HUES48 (cell line): ENCODE measurements at regions not wholly inside any gene's neighbourhood (a gene's known extent, or its start where the extent isn't known, plus 50 kb on each side); places are given as distances from the start of the nearest gene placed in this dataset.
"Not testable (repeated sequence)": the region's sequence is repeated elsewhere in the genome, so short reads cannot be mapped to it uniquely, and the experiment has no call there.

Experiments used
- H3K27ac ChIP-seq: one replicate; pipeline ENCODE4 v1.7.0; 2013; ENCODE audit warnings: low read depth, low read length, inconsistent platforms
- H3K27me3 ChIP-seq: 2 replicates; pipeline ENCODE4 v1.6.1; 2013; ENCODE audit warnings: mild to moderate bottlenecking, low read length; ENCODE audit not compliant: control insufficient read depth, insufficient read depth
- H3K36me3 ChIP-seq: 2 replicates; pipeline ENCODE4 v1.6.1; 2013; ENCODE audit warnings: low read length; ENCODE audit not compliant: control insufficient read depth, insufficient read depth
- H3K4me1 ChIP-seq: 2 replicates; pipeline ENCODE4 v1.6.1; 2013; ENCODE audit warnings: mild to moderate bottlenecking, low read length; ENCODE audit not compliant: control insufficient read depth, insufficient read depth
- H3K4me3 ChIP-seq: 2 replicates; pipeline ENCODE4 v1.5.1; 2013; ENCODE audit warnings: mild to moderate bottlenecking, low read depth, low read length
- H3K9ac ChIP-seq: 2 replicates; pipeline ENCODE4 v1.6.1; 2013; ENCODE audit warnings: mild to moderate bottlenecking, low read depth, low read length, moderate library complexity
- H3K9me3 ChIP-seq: 2 replicates; pipeline ENCODE4 v1.6.1; 2013; ENCODE audit warnings: low read length; ENCODE audit not compliant: control insufficient read depth, insufficient read depth

DNA sequence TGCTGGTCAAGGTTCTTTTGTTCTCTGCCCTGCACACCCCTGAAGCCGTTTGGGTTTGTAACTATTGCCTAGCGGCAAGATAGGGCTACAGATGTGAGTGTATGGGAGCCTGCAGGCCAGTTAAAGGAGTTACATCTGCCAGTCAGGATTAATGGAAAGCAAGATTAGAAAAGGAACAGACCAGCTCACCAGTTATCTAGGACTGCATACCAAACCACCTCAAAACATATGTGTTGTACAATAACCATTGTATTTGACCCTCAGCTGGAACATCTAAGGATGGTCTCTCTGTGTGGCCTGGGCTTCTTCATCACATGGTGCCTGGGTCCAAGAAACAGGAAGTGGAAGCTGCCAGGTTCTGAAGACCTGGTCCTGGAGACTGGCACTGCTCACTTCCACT lies 52.5 kb upstream of the FBXO28 start:
- Histone ChIP-seq H3K27me3 (no peaks in the 10 kb centered on the region), H3K9ac (no peak overlapping the region), H3K4me3 (no peak overlapping the region), H3K4me1 (peaks cover 11% of the 10 kb centered on the region), H3K27ac (no peak overlapping the region), H3K9me3 (no peaks in the 10 kb centered on the region), H3K36me3 (no peaks in the 10 kb centered on the region)

DNA sequence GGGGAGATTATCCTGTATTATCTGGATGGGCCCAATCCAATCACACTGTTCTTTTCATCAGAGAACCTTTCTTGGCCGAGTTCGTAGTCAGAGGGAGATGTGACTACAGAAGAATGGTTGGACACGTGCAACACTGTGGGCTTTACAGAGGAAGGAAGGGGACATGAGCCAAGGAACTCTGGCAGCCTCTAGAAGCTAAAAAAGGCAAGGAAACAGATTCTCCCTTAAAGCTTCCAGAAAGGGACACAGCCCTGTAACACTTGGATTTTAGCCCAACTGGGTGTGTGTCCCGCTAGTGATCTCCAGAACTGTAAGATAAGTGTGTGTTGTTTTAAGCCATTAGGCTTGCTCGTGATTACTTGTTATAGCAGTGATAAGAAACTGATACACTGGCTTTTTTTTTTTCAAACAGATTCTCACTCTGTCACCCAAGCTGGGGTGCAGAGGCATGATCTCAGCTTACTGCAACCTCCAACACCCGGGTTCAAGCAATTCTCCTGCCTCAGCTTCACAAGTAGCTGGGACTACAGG lies 53.9 kb upstream of the FBXO28 start:
- no peak overlapping the region for H3K4me3 ChIP-seq
- H3K27ac ChIP-seq = no peak overlapping the region
- H3K36me3 ChIP-seq = no peaks in the 10 kb centered on the region
- no peak overlapping the region for H3K9ac ChIP-seq
- peaks cover 11% of the 10 kb centered on the region for H3K4me1 ChIP-seq
- no peaks in the 10 kb centered on the region for H3K27me3 ChIP-seq
- H3K9me3 ChIP-seq = no peaks in the 10 kb centered on the region

DNA sequence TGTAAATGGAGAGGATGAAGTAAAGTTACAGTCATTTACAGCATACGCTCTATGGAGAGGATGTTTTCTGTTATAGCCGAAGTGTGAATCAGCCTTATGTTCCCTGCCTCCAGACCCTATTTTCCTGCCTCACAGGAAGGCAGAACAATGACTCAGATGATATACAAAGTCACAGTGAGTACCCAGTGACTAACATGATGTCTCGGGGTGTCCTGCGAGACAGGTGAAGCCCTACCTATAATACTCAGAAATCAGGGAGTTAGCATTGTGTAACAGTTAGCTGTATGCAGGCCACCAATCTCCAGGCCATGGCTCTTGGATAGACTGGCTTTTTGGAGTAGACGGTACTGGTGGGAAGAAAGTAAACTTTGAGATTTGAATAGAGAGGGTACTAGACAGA lies 55.6 kb upstream of the FBXO28 start:
- Histone ChIP-seq H3K4me3 (no peak overlapping the region), H3K27me3 (no peaks in the 10 kb centered on the region), H3K9ac (no peak overlapping the region), H3K27ac (no peak overlapping the region), H3K36me3 (no peaks in the 10 kb centered on the region), H3K4me1 (no peaks in the 10 kb centered on the region), H3K9me3 (no peaks in the 10 kb centered on the region; the same call in 1 of the 2 replicates)

DNA sequence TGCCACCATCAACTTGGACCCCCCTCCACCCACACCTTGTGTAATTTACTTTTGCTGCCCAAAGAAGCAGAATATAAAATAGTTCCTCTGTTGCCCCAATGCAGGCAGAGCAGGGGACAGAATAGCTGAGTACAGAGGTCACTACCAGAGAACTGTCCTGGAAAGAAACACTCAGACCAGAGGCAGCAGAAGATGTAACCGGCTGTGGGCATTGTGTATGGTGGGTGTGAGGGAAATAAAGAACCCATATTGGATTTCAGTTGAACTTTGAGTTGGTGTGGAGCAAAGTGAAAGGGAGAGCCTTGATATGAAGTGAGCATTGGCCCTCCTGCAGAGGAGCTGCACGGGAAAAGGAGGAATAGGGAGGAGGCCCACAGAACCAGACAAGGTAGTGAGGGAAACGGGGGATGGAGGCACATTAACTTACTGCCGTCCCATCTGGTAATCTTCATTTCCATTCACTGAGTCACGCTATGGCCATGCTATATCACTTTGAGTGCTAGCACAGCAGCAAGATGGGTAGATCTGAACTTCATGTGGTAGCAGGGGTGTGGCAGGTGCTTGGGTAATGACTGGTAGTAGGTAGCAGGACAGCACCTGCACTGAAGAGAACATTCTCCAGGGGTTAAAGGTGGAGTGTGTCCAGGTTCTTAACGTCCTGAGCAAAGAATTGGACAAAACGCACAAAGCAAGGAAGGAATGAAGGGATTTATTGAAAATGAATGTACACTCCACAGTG lies 56.3 kb upstream of the FBXO28 start:
- H3K27me3 ChIP-seq = no peaks in the 10 kb centered on the region
- no peak overlapping the region for H3K9ac ChIP-seq
- H3K36me3 ChIP-seq = no peaks in the 10 kb centered on the region
- H3K4me1 ChIP-seq = no peaks in the 10 kb centered on the region
- H3K27ac ChIP-seq = no peak overlapping the region
- H3K4me3 ChIP-seq = no peak overlapping the region
- no peaks in the 10 kb centered on the region; the same call in 1 of the 2 replicates for H3K9me3 ChIP-seq

DNA sequence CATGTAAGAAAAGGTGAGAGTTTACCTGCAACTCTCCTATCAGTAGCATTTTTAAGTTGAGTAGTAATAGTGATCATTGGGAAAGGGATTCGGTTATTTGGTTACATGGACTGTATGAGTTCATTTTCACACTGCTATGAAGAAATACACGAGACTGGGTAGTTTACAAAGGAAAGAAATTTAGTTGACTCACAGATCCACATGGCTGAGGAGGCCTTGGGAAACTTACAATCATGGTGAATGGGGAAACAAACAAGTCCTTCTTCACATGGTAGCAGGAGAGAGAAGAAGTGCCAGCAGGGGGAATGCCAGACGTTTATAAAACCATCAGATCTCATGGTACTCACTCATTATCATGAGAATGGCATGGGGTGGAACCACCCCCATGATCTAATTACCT lies 59.3 kb upstream of the FBXO28 start:
- Histone ChIP-seq H3K36me3 (no peaks in the 10 kb centered on the region), H3K9ac (no peak overlapping the region), H3K4me3 (no peak overlapping the region), H3K27ac (no peak overlapping the region), H3K27me3 (no peaks in the 10 kb centered on the region), H3K4me1 (peaks cover 4% of the 10 kb centered on the region; the same call in 1 of the 2 replicates), H3K9me3 (no peaks in the 10 kb centered on the region; the same call in 1 of the 2 replicates)

DNA sequence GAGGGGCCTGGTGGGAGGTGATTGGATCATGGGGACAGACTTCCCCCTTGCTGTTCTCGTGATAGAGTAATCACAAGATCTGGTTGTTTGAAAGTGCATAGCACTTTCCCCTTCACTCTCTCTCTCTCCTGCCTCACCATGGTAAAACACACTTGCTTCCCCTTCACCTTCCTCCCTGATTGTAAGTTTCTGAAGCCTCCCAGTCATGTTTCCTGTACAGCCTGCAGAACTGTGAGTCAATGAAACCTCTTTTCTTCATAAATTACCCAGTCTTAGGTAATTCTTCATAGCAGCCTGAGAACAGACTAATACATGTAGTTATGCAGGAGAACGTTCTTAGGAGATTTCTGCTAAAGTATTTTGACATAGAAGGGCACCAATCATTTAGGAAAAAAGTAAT lies 59.9 kb upstream of the FBXO28 start:
- Histone ChIP-seq H3K4me1 (peaks cover 4% of the 10 kb centered on the region; the same call in 1 of the 2 replicates), H3K27me3 (no peaks in the 10 kb centered on the region), H3K36me3 (no peaks in the 10 kb centered on the region), H3K27ac (no peak overlapping the region), H3K4me3 (no peak overlapping the region), H3K9me3 (no peaks in the 10 kb centered on the region; the same call in 1 of the 2 replicates), H3K9ac (no peak overlapping the region)

DNA sequence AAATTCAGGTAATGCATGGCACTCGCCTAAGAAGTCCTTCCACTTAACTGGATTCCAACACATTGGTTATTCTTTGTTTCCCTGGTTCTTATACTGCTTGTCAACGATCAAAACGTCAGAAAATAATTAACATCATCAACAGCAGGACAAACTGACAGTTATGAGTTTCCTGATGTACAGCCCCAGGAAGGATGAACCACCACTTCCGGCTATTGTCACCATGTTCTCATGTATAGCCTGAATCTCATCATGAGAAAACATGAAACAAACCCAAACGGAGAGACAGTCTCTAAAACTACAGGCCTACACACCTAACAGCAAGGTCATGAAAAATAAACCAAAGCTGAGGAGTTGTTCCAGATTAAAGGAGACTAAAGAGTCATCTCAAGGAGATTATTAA lies 60.5 kb upstream of the FBXO28 start:
- Histone ChIP-seq H3K9ac (no peak overlapping the region), H3K9me3 (no peaks in the 10 kb centered on the region; the same call in 1 of the 2 replicates), H3K4me3 (no peak overlapping the region), H3K4me1 (peaks cover 4% of the 10 kb centered on the region; the same call in 1 of the 2 replicates), H3K27me3 (no peaks in the 10 kb centered on the region), H3K27ac (no peak overlapping the region), H3K36me3 (no peaks in the 10 kb centered on the region)

DNA sequence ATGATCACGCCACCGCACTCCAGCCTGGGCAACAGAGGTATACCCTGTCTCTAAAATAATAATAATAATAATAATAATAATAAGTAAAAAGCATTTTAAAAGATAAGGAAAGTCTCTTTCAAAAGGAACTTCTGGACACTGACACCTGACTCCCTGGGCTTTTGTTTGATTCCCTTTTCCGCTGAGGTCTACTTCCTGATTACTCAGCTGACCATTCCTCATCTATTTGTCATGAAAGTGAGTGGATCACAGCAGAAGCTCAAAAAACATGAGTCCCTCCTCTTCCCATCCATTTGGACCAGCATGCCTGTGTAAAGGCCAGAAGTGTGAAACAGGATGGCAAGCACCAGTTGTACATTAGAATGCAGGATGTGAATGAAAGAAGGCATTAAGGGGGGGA lies 61.1 kb upstream of the FBXO28 start:
- Histone ChIP-seq H3K27ac (no peak overlapping the region), H3K9me3 (no peaks in the 10 kb centered on the region; the same call in 1 of the 2 replicates), H3K36me3 (no peaks in the 10 kb centered on the region), H3K4me3 (no peak overlapping the region), H3K27me3 (no peaks in the 10 kb centered on the region), H3K4me1 (peaks cover 4% of the 10 kb centered on the region; the same call in 1 of the 2 replicates), H3K9ac (no peak overlapping the region)

DNA sequence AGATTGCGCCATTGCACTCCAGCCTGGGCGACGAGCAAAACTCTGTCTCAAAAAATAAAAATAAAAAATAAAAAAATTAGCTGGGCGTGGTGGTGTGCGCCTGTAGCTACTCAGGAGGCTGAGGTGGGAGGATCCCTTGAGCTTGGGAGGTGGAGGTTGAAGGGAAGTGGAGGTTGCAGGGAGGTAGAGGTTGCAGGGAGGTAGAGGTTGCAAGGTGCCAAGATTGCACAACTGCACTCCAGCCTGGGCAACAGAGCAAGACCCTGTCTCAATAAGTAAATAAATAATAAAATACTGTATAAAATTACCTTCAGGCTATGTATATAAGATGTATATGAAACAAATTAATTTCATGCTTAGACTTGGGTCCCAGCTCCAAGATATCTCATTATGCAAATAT lies 62.1 kb upstream of the FBXO28 start:
- H3K9me3 ChIP-seq, H3K36me3 ChIP-seq, H3K27ac ChIP-seq, H3K9ac ChIP-seq, H3K27me3 ChIP-seq, H3K4me1 ChIP-seq, H3K4me3 ChIP-seq: not testable (repeated sequence)

DNA sequence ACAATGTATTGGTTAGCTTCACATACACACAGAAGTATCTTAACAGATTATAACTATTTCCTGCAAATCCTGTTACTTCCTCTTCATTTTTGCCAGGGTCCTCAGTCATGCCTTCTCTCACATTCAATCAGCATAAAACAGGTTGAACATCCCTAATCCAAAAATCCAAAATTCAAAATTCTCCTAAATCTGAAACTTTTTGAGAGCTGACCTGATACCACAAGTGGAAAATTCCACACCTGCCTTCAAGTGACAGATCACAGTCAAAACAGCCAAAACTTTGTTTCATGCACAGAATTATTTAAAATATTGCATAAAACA lies 62.9 kb upstream of the FBXO28 start:
- no peak overlapping the region for H3K4me3 ChIP-seq
- no peaks in the 10 kb centered on the region for H3K36me3 ChIP-seq
- peaks cover 4% of the 10 kb centered on the region; the same call in 1 of the 2 replicates for H3K4me1 ChIP-seq
- no peak overlapping the region for H3K27ac ChIP-seq
- H3K27me3 ChIP-seq = no peaks in the 10 kb centered on the region
- H3K9ac ChIP-seq = no peak overlapping the region
- H3K9me3 ChIP-seq = no peaks in the 10 kb centered on the region; the same call in 1 of the 2 replicates

DNA sequence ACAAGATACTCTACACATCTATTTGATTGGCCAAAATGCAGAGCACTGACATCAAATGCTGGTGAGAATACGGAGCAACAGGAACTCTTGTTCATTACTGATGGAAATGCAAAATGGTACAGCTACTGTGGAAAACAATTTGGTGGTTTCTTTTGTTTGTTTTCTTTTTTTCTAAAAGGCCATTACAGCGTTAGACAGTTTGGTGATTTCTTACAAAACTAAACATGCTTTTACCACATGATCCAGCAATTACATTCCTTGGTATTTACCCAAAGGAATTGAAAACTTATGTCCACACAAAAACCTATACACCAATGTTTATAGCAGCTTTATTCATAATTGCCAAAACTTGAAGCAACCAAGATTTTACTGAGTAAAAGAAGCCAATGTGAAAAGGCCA lies 66.4 kb upstream of the FBXO28 start:
- Histone ChIP-seq H3K36me3 (no peaks in the 10 kb centered on the region), H3K27me3 (no peaks in the 10 kb centered on the region), H3K27ac (no peak overlapping the region), H3K9ac (no peak overlapping the region), H3K4me3 (no peak overlapping the region), H3K4me1 (peaks cover 4% of the 10 kb centered on the region; the same call in 1 of the 2 replicates), H3K9me3 (no peaks in the 10 kb centered on the region)
